ENCODE measurements at regions not wholly inside any gene's neighbourhood (a gene's known extent, or its start where the extent isn't known, plus 50 kb on each side); places are given as distances from the start of the nearest gene placed in this dataset.

DNA sequence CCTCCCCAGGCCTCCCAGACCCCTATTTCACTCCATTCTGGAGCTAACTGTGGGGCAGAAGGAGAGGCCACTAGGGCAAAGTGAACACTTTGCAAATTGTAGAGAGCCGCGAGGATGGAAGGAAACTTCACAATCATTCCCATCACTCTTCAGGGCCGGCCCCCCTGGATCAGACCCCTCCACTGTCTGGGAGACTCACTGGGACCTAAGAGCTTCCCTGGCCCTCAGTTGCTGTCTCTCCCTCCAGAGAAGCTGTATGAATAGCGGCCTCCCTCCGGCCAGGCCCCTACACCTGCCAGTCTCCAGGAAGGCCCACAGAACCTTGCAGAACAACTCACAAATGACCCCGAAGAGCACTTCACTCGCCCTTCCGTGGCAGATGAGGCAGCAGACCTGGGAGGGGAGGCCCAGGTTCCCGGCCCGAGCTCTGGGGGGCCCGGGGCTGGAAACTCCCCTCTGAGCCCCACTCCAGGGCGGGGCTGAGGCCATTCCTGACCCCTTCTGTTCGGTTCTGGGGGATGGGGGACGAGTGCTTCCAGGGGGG is 141.9 kb upstream of the IER5L start:
- Histone ChIP-seq H3K4me2 (ENCODE audit: low read length) (peak overlapping the region; percentile 88), H3K4me3 (ENCODE audit: low read length) (peak overlapping the region; percentile 61), H3K4me1 (ENCODE audit: insufficient read depth, low read length) (peaks cover 5% of the 10 kb centered on the region), H3K9me3 (ENCODE audit: low read length) (no peaks in the 10 kb centered on the region), H2AFZ (ENCODE audit: low read length) (peak overlapping the region; percentile 95), H3F3A (ENCODE audit: low read length, unreplicated experiment) (no peaks in the 10 kb centered on the region), H3K9me2 (replicated peaks; ENCODE audit: low read length) (no peaks in the 10 kb centered on the region), H4K20me1 (ENCODE audit: low read length) (no peaks in the 10 kb centered on the region), H3K27me3 (ENCODE audit: low read length) (no peaks in the 10 kb centered on the region), H3K27ac (ENCODE audit: low read length) (no peak overlapping the region), H3K9ac (ENCODE audit: low read length) (no peak overlapping the region), H3K36me3 (ENCODE audit: low read depth, low read length) (no peaks in the 10 kb centered on the region), H3K79me2 (ENCODE audit: low read length) (no peaks in the 10 kb centered on the region)
- TF ChIP-seq, protein P1, sequence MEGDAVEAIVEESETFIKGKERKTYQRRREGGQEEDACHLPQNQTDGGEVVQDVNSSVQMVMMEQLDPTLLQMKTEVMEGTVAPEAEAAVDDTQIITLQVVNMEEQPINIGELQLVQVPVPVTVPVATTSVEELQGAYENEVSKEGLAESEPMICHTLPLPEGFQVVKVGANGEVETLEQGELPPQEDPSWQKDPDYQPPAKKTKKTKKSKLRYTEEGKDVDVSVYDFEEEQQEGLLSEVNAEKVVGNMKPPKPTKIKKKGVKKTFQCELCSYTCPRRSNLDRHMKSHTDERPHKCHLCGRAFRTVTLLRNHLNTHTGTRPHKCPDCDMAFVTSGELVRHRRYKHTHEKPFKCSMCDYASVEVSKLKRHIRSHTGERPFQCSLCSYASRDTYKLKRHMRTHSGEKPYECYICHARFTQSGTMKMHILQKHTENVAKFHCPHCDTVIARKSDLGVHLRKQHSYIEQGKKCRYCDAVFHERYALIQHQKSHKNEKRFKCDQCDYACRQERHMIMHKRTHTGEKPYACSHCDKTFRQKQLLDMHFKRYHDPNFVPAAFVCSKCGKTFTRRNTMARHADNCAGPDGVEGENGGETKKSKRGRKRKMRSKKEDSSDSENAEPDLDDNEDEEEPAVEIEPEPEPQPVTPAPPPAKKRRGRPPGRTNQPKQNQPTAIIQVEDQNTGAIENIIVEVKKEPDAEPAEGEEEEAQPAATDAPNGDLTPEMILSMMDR (conservative IDR thresholded peaks at IDR 0.05; ENCODE audit: low read depth, low read length): no peak
- no peak for TF ChIP-seq EZH2 (IDR thresholded peaks at IDR 0.05; ENCODE audit: low read length, unreplicated experiment)
- no peak for TF ChIP-seq EZH2phosphoT487 (IDR thresholded peaks at IDR 0.05; ENCODE audit: borderline replicate concordance, low read length)
- BruUV-seq (replicated peaks): no TSS peak
- DNase-seq (no peak), ATAC-seq (no peak)
- intact Hi-C loops (cut with micrococcal nuclease): no loop called here
- ChIA-PET CTCF (interaction anchor here (0.6 kb wide), 1 partner anchor 140 kb away, joined by 10 read pairs; no protein-coding TSS in a partner anchor), POLR2A (ENCODE audit: unreplicated experiment) (no interaction called here)

DNA sequence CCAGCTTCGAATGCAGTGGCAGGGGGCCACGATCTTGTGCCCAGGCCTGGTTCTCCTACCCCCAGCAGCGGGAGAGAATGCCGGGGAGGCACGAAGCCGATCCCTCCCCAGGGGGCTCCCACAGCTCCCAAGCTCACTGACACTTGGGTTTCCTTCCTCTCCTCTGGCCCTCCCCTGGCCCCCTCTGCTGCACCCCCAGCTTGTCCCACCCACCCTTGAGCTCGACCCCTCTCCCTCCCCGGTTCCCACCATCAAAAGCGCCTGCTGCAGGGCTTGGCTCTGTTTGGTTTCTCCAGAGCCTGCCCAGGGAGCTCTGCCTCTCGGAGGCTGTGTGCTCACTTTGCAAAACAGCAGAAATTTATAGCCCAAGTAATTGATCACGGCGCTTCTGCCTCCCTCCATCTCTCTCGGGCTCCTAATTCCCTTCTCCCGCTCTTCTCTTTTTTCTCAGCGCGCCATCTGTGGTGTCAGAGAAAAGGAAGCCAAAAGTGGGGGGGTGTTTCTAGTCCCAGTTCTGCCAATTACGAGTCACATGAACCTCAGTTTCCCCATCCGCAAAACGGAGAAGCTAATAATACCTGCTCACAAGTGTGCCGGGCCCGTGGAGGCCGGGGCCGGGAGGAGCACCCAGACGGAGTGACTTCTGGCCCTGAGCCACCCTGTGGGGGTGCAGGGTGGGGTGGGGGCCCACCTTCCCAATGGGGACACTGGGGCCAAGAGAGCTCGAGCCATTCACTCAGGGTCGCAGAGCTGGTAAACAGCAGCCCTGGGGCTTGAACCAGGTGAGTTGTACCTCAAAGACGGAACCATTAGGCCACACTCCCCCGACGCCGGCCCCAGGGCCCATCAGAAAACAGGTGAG is 141.2 kb upstream of the IER5L start:
- ChIA-PET CTCF (no interaction called here), POLR2A (ENCODE audit: unreplicated experiment) (no interaction called here)
- Histone ChIP-seq H3K4me2 (ENCODE audit: low read length) (no peak overlapping the region), H3K79me2 (ENCODE audit: low read length) (no peaks in the 10 kb centered on the region), H3K36me3 (ENCODE audit: low read depth, low read length) (no peaks in the 10 kb centered on the region), H3K9me2 (replicated peaks; ENCODE audit: low read length) (no peaks in the 10 kb centered on the region), H3K27ac (ENCODE audit: low read length) (no peak overlapping the region), H3K4me3 (ENCODE audit: low read length) (no peak overlapping the region), H3K9me3 (ENCODE audit: low read length) (no peaks in the 10 kb centered on the region), H3K4me1 (ENCODE audit: insufficient read depth, low read length) (peaks cover 5% of the 10 kb centered on the region), H3K9ac (ENCODE audit: low read length) (no peak overlapping the region), H4K20me1 (ENCODE audit: low read length) (no peaks in the 10 kb centered on the region), H3K27me3 (ENCODE audit: low read length) (no peaks in the 10 kb centered on the region), H2AFZ (ENCODE audit: low read length) (no peak overlapping the region), H3F3A (ENCODE audit: low read length, unreplicated experiment) (no peaks in the 10 kb centered on the region)
- ATAC-seq: no peak
- intact Hi-C loops (cut with micrococcal nuclease): no loop called here
- no peak for DNase-seq
- TF ChIP-seq EZH2phosphoT487 (IDR thresholded peaks at IDR 0.05; ENCODE audit: borderline replicate concordance, low read length) (no peak), EZH2 (IDR thresholded peaks at IDR 0.05; ENCODE audit: low read length, unreplicated experiment) (no peak)
- TF ChIP-seq, protein P1 (conservative IDR thresholded peaks at IDR 0.05; ENCODE audit: low read depth, low read length): no peak
- no TSS peak for BruUV-seq (replicated peaks)

Measured in PC-3 (cell line).